HG03460 (cell line): ENCODE measurements at regions not wholly inside any gene's neighbourhood (a gene's known extent, or its start where the extent isn't known, plus 50 kb on each side); places are given as distances from the start of the nearest gene placed in this dataset.

Source experiments
- ATAC-seq: cut with Tn5 transposase; IDR thresholded peaks from one replicate; pipeline ENCODE4 v1.9.1; 2021; ENCODE audit not compliant: unreplicated experiment

GRCh38 chrY:21261158-21261557 lies 250.0 kb upstream of the RBMY1B start:
- ATAC-seq = no peak

DNA sequence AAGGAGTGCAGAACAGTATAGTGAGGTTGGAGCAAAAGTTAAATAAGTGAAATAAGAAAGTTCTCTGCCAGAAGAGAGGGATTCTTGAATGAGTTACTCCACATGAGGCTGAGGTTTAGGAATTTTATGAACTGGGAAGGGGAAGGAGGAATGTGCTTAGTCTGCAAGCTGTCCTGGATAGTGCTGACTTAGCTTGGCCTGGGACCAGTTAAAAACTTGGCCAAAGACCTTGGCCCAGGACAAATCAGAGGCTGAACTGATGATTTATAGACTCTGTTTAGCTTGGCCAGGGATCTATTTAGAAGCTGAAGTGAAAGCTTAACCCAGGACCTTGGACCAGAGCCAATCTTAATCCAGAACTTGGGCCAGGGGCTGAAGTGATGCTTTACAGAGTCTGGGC lies 244.4 kb upstream of the RBMY1B start:
- ATAC-seq = no peak

GRCh38 chrY:21267164-21267563 lies 244.0 kb upstream of the RBMY1B start:
- ATAC-seq = no peak

GRCh38 chrY:21287769-21288168 lies 223.4 kb upstream of the RBMY1B start:
- no peak for ATAC-seq

DNA sequence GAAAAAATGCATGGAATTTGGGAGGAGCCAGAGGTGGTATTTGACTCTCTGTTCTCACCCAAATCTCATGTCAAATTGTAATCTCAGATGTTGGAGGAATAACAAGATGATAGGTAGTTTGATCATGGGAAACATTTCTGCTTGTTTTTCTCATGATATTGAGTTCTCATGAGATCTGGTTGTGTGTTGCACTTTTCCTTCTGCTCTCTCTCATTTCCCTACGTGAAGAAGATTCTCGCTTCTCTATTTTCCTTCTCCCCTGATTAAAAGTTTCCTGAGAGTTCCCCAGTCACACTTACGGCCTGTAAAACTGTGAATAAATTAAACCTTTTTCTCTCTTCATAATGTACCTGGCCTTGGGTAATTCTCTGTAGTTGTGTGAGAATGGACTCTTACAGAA lies 222.2 kb upstream of the RBMY1B start:
- ATAC-seq = no peak

DNA sequence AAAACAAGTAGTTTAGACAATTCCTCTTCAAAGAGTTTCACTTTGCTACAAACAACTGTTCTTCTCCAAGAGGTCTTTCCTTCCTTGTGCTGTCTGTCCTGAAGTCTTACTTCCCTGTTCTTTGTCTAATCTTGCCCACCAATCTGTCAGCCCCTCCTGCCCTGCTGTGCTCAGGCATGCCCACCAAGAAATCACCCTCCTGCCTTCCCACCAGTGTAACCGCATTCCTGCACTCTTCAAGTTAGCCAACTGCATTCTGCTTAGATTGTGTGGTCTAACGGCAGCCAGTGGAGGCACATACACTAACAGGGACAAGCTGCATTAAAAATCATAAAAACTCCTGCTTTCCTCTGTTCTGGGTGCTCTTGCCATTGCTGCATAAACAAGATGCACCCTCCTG lies 215.9 kb upstream of the RBMY1B start:
- no peak for ATAC-seq

DNA sequence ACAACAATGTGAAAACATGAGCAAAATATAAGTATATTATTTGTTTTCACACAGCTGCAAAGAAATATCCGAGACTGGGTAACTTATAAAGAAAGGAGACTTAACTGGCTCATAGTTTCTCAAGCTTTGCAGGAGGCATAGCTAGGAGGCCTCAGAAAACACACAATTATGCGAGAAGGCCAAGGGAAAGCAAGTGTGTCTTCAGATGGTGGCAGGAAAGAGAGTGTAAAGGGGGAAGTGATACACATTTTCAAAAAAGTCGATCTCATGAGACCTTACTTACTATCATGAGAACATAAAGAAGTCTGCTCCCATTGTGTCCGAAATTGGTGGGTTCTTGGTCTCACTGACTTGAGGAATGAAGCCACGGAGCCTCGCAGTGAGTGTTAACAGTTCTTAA lies 208.9 kb upstream of the RBMY1B start:
- no peak for ATAC-seq

DNA sequence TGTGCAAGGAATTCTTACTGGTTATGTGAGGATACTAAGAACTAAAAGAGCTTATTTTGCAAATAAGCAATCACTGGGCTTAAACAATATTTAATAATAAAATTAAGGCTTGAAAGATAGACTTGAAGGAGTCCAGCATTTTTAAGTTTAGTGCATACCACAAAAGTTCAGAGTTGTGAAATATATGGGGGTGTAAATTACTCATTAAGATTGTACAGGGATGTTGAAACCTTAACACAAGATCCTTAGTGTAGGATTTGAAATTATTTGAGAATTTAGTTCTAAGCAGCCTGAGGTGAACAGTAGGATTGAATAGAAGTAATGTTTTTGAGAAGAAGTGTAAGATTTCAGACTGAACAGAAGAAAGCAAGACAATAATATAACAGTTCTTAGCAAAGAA lies 195.8 kb upstream of the RBMY1B start:
- no peak for ATAC-seq
